ENCODE measurements at regions not wholly inside any gene's neighbourhood (a gene's known extent, or its start where the extent isn't known, plus 50 kb on each side); places are given as distances from the start of the nearest gene placed in this dataset.
"Not testable (repeated sequence)": the region's sequence is repeated elsewhere in the genome, so short reads cannot be mapped to it uniquely, and the experiment has no call there.

DNA sequence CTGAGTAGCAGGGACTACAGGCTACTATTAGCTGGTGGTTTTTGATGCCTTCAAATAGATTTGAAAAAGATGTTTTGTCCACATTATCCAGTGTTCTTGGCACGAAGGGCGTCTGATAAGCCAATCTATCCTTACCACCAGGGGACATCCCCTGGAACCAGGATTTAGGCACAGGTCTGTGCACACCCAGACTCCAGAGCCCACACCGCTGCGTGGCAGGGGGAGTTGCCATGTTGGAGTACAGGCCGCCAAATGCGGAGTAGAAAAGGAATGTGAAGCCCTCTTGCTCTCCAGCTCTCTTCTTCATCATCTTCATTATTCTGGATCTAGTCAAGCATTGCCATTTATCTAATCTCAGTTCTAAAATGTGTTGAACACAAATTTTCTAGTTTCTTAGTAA is 54.3 kb downstream of the RNU1-4 start:
- not testable (repeated sequence) for H3K9ac ChIP-seq (ENCODE audit: insufficient read length, low read depth); H3K27me3 ChIP-seq (ENCODE audit: insufficient read depth, insufficient read length); H3K4me1 ChIP-seq (ENCODE audit: insufficient read depth, insufficient read length); DNase-seq (ENCODE audit: low read depth, low spot score); H3K9me3 ChIP-seq (ENCODE audit: insufficient read depth, low read length); H3K4me3 ChIP-seq (ENCODE audit: insufficient read length, low read depth); H3K36me3 ChIP-seq (ENCODE audit: insufficient read depth, insufficient read length, low read length)

DNA sequence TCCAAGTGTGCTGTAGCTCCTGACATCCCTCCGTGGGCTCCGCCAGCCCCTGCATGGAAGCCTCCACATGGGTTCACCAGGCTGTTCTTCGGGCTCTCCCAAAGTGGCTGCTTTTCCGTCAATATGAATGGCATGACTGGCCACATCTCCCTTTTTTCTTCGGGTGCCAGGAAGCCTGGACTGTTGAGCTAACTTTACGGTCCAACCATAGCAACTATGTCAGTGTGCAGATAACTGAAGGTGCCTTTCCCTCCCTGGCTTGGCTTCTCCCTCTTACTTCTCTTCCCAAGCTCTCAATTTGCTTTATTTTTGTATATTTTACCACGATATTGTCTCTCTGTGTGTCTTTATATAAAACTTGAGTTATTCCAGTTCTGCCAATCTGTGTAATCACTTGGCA is 54.8 kb downstream of the RNU1-4 start:
- not testable (repeated sequence) for H3K4me3 ChIP-seq (ENCODE audit: insufficient read length, low read depth); H3K27me3 ChIP-seq (ENCODE audit: insufficient read depth, insufficient read length); H3K4me1 ChIP-seq (ENCODE audit: insufficient read depth, insufficient read length); H3K9ac ChIP-seq (ENCODE audit: insufficient read length, low read depth); DNase-seq (ENCODE audit: low read depth, low spot score); H3K36me3 ChIP-seq (ENCODE audit: insufficient read depth, insufficient read length, low read length); H3K9me3 ChIP-seq (ENCODE audit: insufficient read depth, low read length)

DNA sequence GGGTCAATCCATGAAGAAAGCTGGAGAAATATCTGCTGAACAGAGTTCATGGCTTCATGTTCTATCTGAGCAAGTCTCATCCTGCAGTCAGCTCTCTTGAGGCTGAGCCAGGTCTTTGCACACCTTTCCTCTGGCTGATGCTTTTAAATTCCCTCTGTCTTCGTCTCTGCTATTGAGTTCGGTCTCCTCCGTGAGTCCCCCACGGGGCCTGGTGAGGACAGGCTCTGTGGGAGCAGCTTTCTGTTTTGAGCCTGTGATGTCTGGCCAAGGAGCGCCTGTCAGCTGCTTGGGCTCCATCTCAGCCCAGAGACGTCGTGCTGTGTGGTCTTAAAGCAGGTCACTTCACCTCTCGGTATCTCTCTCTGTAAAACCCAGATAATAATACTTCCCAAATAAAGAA is 55.9 kb downstream of the RNU1-4 start:
- H3K9me3 ChIP-seq (ENCODE audit: insufficient read depth, low read length); DNase-seq (ENCODE audit: low read depth, low spot score); H3K27me3 ChIP-seq (ENCODE audit: insufficient read depth, insufficient read length); H3K36me3 ChIP-seq (ENCODE audit: insufficient read depth, insufficient read length, low read length); H3K9ac ChIP-seq (ENCODE audit: insufficient read length, low read depth); H3K4me3 ChIP-seq (ENCODE audit: insufficient read length, low read depth); H3K4me1 ChIP-seq (ENCODE audit: insufficient read depth, insufficient read length): not testable (repeated sequence)

DNA sequence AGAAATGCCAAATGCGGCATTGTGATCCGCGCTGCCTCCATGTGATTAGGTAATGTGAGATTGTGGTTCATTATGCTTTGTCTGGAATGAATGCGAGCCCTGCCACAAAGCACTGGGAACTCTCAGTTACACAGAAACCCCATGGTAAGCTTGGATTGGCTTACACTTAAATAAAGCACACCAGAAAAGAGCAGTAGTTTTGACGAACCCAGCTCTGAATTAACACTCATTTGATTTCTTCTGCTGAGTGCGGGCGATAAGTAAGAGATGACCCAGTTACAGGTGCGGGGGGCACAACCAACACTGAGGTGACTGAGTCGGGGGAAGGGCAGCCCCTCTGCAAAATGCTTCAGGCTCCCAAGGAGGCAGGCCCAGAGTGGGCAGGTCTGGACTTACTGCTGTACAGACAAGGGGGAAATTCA is 56.3 kb downstream of the RNU1-4 start:
- DNase-seq (ENCODE audit: low read depth, low spot score); H3K9me3 ChIP-seq (ENCODE audit: insufficient read depth, low read length); H3K9ac ChIP-seq (ENCODE audit: insufficient read length, low read depth); H3K4me3 ChIP-seq (ENCODE audit: insufficient read length, low read depth); H3K27me3 ChIP-seq (ENCODE audit: insufficient read depth, insufficient read length); H3K36me3 ChIP-seq (ENCODE audit: insufficient read depth, insufficient read length, low read length); H3K4me1 ChIP-seq (ENCODE audit: insufficient read depth, insufficient read length): not testable (repeated sequence)

DNA sequence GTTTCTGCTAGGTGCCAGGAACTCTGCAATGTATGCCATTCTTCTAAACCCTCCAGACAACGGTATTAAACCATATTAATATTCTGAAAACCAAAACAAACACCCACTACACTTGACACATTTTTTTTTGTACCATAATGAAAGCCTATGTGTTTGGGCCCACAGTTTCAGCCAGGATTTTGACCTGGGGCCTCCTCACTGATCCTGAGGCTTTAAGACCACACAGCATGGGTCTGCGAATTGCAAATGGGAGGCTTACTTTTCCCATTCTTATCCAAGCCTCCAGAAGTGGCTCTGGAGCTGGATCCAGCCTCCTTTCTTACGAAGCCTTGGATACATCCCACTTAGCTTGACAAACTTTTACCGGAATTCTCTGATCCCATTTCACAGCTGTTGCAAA is 56.7 kb downstream of the RNU1-4 start:
- H3K4me3 ChIP-seq (ENCODE audit: insufficient read length, low read depth); H3K9ac ChIP-seq (ENCODE audit: insufficient read length, low read depth); H3K9me3 ChIP-seq (ENCODE audit: insufficient read depth, low read length); H3K4me1 ChIP-seq (ENCODE audit: insufficient read depth, insufficient read length); H3K36me3 ChIP-seq (ENCODE audit: insufficient read depth, insufficient read length, low read length); H3K27me3 ChIP-seq (ENCODE audit: insufficient read depth, insufficient read length): not testable (repeated sequence)
- DNase-seq (ENCODE audit: low read depth, low spot score), result peak; percentile 32

DNA sequence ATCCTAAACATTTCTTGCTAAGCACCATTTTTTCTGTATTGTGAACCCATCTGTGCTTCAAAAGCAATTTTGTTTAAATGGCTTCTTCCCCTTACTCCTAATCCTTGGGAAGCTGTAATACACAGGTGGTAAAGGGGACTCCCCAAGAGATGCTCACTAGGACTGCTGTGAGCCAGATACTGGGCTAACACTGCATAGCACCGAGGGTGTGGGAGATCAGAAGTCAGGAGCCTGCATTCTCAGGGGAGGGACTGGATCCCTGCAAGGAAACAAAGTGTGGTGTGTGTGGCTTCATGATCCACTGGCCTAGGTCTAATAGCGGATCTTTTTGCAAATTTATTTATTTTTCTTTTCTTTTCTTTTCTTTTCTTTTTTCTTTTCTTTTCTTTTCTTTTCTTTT is 57.7 kb downstream of the RNU1-4 start:
- H3K4me1 ChIP-seq (ENCODE audit: insufficient read depth, insufficient read length); H3K27me3 ChIP-seq (ENCODE audit: insufficient read depth, insufficient read length); H3K9me3 ChIP-seq (ENCODE audit: insufficient read depth, low read length); H3K36me3 ChIP-seq (ENCODE audit: insufficient read depth, insufficient read length, low read length); DNase-seq (ENCODE audit: low read depth, low spot score); H3K9ac ChIP-seq (ENCODE audit: insufficient read length, low read depth); H3K4me3 ChIP-seq (ENCODE audit: insufficient read length, low read depth): not testable (repeated sequence)

Measured in NT2/D1 (cell line).